Stomach (tissue), 4 donors: ENCODE measurements at regions not wholly inside any gene's neighbourhood (a gene's known extent, or its start where the extent isn't known, plus 50 kb on each side); places are given as distances from the start of the nearest gene placed in this dataset.

Experiments used
- EP300 ChIP-seq: sonication (generic); formaldehyde crosslinking; IDR thresholded peaks from one replicate; pipeline ENCODE4 v1.6.1; 2017; ENCODE audit warnings: antibody characterized with exemption
- POLR2AphosphoS5 ChIP-seq, 3 donors: sonication (generic); formaldehyde crosslinking; IDR thresholded peaks; one replicate each; pipeline ENCODE4 v1.6.1; 2016; ENCODE audit warnings: antibody characterized with exemption in 3 of 3
- TF ChIP-seq, protein P1 (sequence below), 7 experiments: fragments of 450-650 bp in 4 of 7; fragments of 200-600 bp in 3 of 7; sonication (generic) in 3 of 7; IDR thresholded peaks; one replicate each; pipeline ENCODE4 v1.5.1; 2016 to 2019; ENCODE audit warnings: antibody characterized with exemption in 7 of 7, control low read depth in 2 of 7, mild to moderate bottlenecking in 1 of 7

DNA sequence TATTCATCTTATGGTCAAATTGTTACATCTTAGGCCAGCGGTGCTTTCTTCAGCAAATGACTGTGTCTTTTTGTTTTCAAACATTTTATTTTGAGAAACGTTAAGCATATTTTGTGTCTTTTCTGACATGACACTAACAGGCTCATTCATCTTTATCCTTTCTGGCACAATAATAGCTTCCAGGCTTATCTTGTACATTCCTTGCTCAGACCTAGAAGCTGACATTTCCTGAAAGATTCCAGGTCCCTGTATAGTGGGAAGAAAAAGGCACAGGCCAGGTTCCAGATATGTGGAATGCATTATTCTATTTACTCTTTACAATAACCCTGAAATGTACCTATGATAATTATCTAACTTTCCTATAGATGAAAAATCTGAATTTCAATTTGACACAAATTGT is 379.1 kb upstream of the B3GAT1 start:
- TF ChIP-seq, protein P1, sequence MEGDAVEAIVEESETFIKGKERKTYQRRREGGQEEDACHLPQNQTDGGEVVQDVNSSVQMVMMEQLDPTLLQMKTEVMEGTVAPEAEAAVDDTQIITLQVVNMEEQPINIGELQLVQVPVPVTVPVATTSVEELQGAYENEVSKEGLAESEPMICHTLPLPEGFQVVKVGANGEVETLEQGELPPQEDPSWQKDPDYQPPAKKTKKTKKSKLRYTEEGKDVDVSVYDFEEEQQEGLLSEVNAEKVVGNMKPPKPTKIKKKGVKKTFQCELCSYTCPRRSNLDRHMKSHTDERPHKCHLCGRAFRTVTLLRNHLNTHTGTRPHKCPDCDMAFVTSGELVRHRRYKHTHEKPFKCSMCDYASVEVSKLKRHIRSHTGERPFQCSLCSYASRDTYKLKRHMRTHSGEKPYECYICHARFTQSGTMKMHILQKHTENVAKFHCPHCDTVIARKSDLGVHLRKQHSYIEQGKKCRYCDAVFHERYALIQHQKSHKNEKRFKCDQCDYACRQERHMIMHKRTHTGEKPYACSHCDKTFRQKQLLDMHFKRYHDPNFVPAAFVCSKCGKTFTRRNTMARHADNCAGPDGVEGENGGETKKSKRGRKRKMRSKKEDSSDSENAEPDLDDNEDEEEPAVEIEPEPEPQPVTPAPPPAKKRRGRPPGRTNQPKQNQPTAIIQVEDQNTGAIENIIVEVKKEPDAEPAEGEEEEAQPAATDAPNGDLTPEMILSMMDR (IDR thresholded peaks at IDR 0.05) = no peak
- no peak for TF ChIP-seq POLR2AphosphoS5 (IDR thresholded peaks at IDR 0.05)
- TF ChIP-seq EP300 = no peak
